ENCODE measurements at regions not wholly inside any gene's neighbourhood (a gene's known extent, or its start where the extent isn't known, plus 50 kb on each side); places are given as distances from the start of the nearest gene placed in this dataset.

DNA sequence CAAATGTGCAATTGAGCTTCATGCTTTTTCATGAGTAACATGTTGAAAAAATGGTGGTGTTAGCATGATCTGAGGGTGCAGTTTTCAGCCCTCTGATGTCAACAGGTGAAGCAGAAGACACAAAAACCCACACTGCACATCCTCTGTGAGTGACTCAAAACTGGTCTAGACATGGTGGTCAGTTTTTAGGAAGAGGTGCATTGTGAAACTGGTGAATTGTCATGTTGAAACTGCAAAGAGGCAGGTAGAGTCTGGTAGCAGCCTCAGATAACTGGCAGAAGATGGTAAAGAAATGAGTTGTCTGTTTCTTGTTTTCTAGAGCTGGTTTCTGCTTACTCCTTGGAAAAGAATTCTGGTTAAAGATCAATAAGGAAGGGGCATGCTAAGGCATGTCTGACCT lies 97.3 kb upstream of the HMCN1 start:
- BruUV-seq (replicated peaks): no TSS peak
- intact Hi-C loops (cut with micrococcal nuclease; ENCODE audit: unreplicated experiment): no loop called here
- Mint-ChIP-seq H3K4me3 (ENCODE audit: low read depth, unreplicated experiment) (no peak overlapping the region), H3K9me3 (ENCODE audit: low read depth, unreplicated experiment) (peaks cover 15% of the 10 kb centered on the region), H3K4me1 (ENCODE audit: low read depth, unreplicated experiment) (no peaks in the 10 kb centered on the region), H3K36me3 (ENCODE audit: insufficient read depth, unreplicated experiment) (no peaks in the 10 kb centered on the region), H3K27me3 (ENCODE audit: unreplicated experiment) (no peaks in the 10 kb centered on the region), H3K27ac (ENCODE audit: unreplicated experiment) (no peak overlapping the region)
- CTCF ChIA-PET: interaction anchor here (0.6 kb wide), 1 partner anchor 244 kb away, joined by 3 read pairs; no protein-coding TSS in a partner anchor
- TF ChIP-seq, protein P1, sequence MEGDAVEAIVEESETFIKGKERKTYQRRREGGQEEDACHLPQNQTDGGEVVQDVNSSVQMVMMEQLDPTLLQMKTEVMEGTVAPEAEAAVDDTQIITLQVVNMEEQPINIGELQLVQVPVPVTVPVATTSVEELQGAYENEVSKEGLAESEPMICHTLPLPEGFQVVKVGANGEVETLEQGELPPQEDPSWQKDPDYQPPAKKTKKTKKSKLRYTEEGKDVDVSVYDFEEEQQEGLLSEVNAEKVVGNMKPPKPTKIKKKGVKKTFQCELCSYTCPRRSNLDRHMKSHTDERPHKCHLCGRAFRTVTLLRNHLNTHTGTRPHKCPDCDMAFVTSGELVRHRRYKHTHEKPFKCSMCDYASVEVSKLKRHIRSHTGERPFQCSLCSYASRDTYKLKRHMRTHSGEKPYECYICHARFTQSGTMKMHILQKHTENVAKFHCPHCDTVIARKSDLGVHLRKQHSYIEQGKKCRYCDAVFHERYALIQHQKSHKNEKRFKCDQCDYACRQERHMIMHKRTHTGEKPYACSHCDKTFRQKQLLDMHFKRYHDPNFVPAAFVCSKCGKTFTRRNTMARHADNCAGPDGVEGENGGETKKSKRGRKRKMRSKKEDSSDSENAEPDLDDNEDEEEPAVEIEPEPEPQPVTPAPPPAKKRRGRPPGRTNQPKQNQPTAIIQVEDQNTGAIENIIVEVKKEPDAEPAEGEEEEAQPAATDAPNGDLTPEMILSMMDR (IDR thresholded peaks at IDR 0.05; ENCODE audit: unreplicated experiment): no peak
- no peak for DNase-seq

DNA sequence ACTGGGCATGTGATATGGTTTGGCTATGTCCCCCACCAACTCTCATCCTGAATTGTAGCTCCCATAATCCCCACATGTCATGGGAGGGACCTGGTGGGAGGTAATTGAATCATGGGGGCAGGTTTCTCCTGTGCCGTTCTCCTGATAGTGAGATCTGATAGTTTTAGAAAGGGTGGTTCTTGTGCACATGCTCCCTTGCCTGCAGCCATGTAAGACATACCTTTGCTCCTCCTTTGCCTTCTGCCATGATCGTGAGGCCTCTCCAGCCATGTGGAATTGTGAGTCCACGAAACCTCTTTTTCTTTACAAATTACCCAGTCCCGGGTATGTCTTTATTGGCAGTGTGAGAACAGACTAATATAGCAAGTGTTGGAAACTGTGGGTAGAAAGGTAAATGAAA lies 99.5 kb upstream of the HMCN1 start:
- Mint-ChIP-seq H3K4me3 (ENCODE audit: low read depth, unreplicated experiment) (no peak overlapping the region), H3K4me1 (ENCODE audit: low read depth, unreplicated experiment) (no peaks in the 10 kb centered on the region), H3K27ac (ENCODE audit: unreplicated experiment) (no peak overlapping the region), H3K27me3 (ENCODE audit: unreplicated experiment) (no peaks in the 10 kb centered on the region), H3K36me3 (ENCODE audit: insufficient read depth, unreplicated experiment) (no peaks in the 10 kb centered on the region), H3K9me3 (ENCODE audit: low read depth, unreplicated experiment) (peaks cover 15% of the 10 kb centered on the region)
- CTCF ChIA-PET: interaction anchor here (1.1 kb wide), 1 partner anchor 11 kb away, joined by 5 read pairs; no protein-coding TSS in a partner anchor
- BruUV-seq (replicated peaks): no TSS peak
- intact Hi-C loops (cut with micrococcal nuclease; ENCODE audit: unreplicated experiment): no loop called here
- no peak for DNase-seq
- TF ChIP-seq, protein P1 (IDR thresholded peaks at IDR 0.05; ENCODE audit: unreplicated experiment): no peak

- intact Hi-C loops (cut with micrococcal nuclease; ENCODE audit: unreplicated experiment): no loop called here
- CTCF ChIA-PET: interaction anchor here (0.6 kb wide), 1 partner anchor 601 kb away, joined by 3 read pairs; no protein-coding TSS in a partner anchor
- TF ChIP-seq, protein P1 (IDR thresholded peaks at IDR 0.05; ENCODE audit: unreplicated experiment): no peak
- Mint-ChIP-seq H3K36me3 (ENCODE audit: insufficient read depth, unreplicated experiment) (no peaks in the 10 kb centered on the region), H3K27me3 (ENCODE audit: unreplicated experiment) (no peaks in the 10 kb centered on the region), H3K4me3 (ENCODE audit: low read depth, unreplicated experiment) (no peak overlapping the region), H3K9me3 (ENCODE audit: low read depth, unreplicated experiment) (peaks cover 10% of the 10 kb centered on the region), H3K4me1 (ENCODE audit: low read depth, unreplicated experiment) (no peaks in the 10 kb centered on the region), H3K27ac (ENCODE audit: unreplicated experiment) (no peak overlapping the region)
- DNase-seq: no peak
- no TSS peak for BruUV-seq (replicated peaks)
Observed at GRCh38 chr1:185632659-185633423, 101.3 kb upstream of the HMCN1 start.

DNA sequence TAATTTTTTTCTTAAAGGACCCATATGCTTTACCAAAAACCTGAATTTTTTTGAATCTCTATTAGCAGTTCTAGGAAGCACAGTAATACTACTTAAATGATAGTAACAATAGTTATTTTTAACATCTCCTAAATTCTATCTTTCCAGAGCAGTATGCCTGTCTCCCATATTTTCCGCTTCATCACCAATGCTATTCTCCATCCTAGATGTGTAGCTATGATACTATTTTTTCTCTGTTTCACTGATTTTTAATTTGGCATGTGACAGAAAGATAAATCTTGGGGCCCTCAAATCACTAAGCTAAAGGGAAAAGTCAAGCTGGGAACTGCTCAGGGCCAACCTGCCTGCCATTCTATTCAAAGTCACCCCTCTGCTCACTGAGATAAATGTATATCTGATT lies 102.3 kb upstream of the HMCN1 start:
- Mint-ChIP-seq H3K4me3 (ENCODE audit: low read depth, unreplicated experiment) (no peak overlapping the region), H3K9me3 (ENCODE audit: low read depth, unreplicated experiment) (peaks cover 10% of the 10 kb centered on the region), H3K36me3 (ENCODE audit: insufficient read depth, unreplicated experiment) (no peaks in the 10 kb centered on the region), H3K4me1 (ENCODE audit: low read depth, unreplicated experiment) (no peaks in the 10 kb centered on the region), H3K27me3 (ENCODE audit: unreplicated experiment) (no peaks in the 10 kb centered on the region), H3K27ac (ENCODE audit: unreplicated experiment) (no peak overlapping the region)
- no TSS peak for BruUV-seq (replicated peaks)
- no peak for DNase-seq
- intact Hi-C loops (cut with micrococcal nuclease; ENCODE audit: unreplicated experiment): no loop called here
- TF ChIP-seq, protein P1 (IDR thresholded peaks at IDR 0.05; ENCODE audit: unreplicated experiment): no peak
- CTCF ChIA-PET: interaction anchor here (0.6 to 1.2 kb wide), 2 partner anchors 29 to 671 kb away, joined by 3 to 5 read pairs; no protein-coding TSS in a partner anchor
